ENCODE measurements at regions not wholly inside any gene's neighbourhood (a gene's known extent, or its start where the extent isn't known, plus 50 kb on each side); places are given as distances from the start of the nearest gene placed in this dataset.
A peak's percentile ranks its signal among the peaks of the same experiment; 100 is the strongest.

GRCh38 chr16:79806757-79807156, 206.2 kb upstream of the MAF start:
- DNase-seq (ENCODE audit: low spot score) = no peak
- Histone ChIP-seq H3K4me1 (replicated peaks) (peaks cover 10% of the 10 kb centered on the region), H3K36me3 (no peaks in the 10 kb centered on the region), H3K9me3 (no peaks in the 10 kb centered on the region), H3K27me3 (replicated peaks; ENCODE audit: insufficient read depth) (no peaks in the 10 kb centered on the region), H3K27ac (no peak overlapping the region), H3K4me3 (no peak overlapping the region)
- intact Hi-C loops (cut with DNase I) = no loop called here
- no peak for TF ChIP-seq POLR2AphosphoS5 (IDR thresholded peaks at IDR 0.05)
- TF ChIP-seq POLR2A (IDR thresholded peaks at IDR 0.05) = no peak
- TF ChIP-seq CTCF (IDR thresholded peaks at IDR 0.05) = no peak
- 75% methylated on average over 4 of the region's 4 CpGs for WGBS

- intact Hi-C loops (cut with DNase I) = no loop called here
- Histone ChIP-seq H3K36me3 (no peaks in the 10 kb centered on the region), H3K4me3 (no peak overlapping the region), H3K27ac (no peak overlapping the region), H3K9me3 (no peaks in the 10 kb centered on the region), H3K4me1 (replicated peaks) (peaks cover 10% of the 10 kb centered on the region), H3K27me3 (replicated peaks; ENCODE audit: insufficient read depth) (no peaks in the 10 kb centered on the region)
- WGBS = 46% methylated on average over 2 of the region's 2 CpGs
- TF ChIP-seq POLR2A (IDR thresholded peaks at IDR 0.05) = no peak
- TF ChIP-seq POLR2AphosphoS5 (IDR thresholded peaks at IDR 0.05) = peak; percentile 29
- no peak for TF ChIP-seq CTCF (IDR thresholded peaks at IDR 0.05)
- no peak for DNase-seq (ENCODE audit: low spot score)
Observed at GRCh38 chr16:79805621-79806020, 205.1 kb upstream of the MAF start.

- Histone ChIP-seq H3K9me3 (no peaks in the 10 kb centered on the region), H3K27me3 (replicated peaks; ENCODE audit: insufficient read depth) (no peaks in the 10 kb centered on the region), H3K36me3 (no peaks in the 10 kb centered on the region), H3K27ac (no peak overlapping the region), H3K4me1 (replicated peaks) (no peaks in the 10 kb centered on the region), H3K4me3 (no peak overlapping the region)
- 85% methylated on average over 5 of the region's 5 CpGs for WGBS
- TF ChIP-seq POLR2A (IDR thresholded peaks at IDR 0.05) (no peak), POLR2AphosphoS5 (IDR thresholded peaks at IDR 0.05) (no peak), CTCF (IDR thresholded peaks at IDR 0.05) (no peak)
- DNase-seq (ENCODE audit: low spot score) = no peak
- intact Hi-C loops (cut with DNase I) = no loop called here
Observed at GRCh38 chr16:79801646-79802045, 201.1 kb upstream of the MAF start.

- intact Hi-C loops (cut with DNase I) = no loop called here
Observed at GRCh38 chr16:79800016-79800608, 199.6 kb upstream of the MAF start.

More at GRCh38 chr16:79800016-79800608, 199.6 kb upstream of the MAF start:
- Histone ChIP-seq H3K4me3 (no peak overlapping the region), H3K36me3 (no peaks in the 10 kb centered on the region), H3K27ac (no peak overlapping the region), H3K9me3 (no peaks in the 10 kb centered on the region), H3K4me1 (replicated peaks) (no peaks in the 10 kb centered on the region), H3K27me3 (replicated peaks; ENCODE audit: insufficient read depth) (no peaks in the 10 kb centered on the region)
- WGBS = 45% methylated on average over 3 of the region's 3 CpGs
- no peak for DNase-seq (ENCODE audit: low spot score)
- TF ChIP-seq CTCF (IDR thresholded peaks at IDR 0.05) = no peak
- no peak for TF ChIP-seq POLR2A (IDR thresholded peaks at IDR 0.05)
- TF ChIP-seq POLR2AphosphoS5 (IDR thresholded peaks at IDR 0.05) = no peak
